ENCODE measurements at regions not wholly inside any gene's neighbourhood (a gene's known extent, or its start where the extent isn't known, plus 50 kb on each side); places are given as distances from the start of the nearest gene placed in this dataset.

DNA sequence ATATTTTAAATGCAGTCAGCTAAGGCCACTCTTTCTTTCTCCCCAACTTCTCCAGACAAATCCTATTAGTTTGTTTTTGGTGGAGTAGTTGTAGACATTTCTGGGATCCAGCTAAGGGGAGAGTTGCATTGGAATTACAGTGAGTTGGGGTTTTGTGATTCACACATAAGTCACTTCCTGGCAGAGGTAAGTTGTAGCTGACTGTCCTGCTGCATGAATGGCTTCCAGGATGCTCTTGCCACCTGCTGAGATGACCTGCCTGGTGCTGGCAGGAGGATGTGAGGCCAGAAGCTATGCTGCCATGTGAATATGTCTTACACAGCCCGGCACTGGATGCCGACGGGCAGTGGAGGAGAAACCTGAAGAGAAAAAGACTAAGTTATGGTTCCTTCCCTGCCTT lies 243.7 kb downstream of the TDRD15 start:
- H3K27ac ChIP-seq, result no peak overlapping the region
- H3K9me3 ChIP-seq, result no peaks in the 10 kb centered on the region
- WGBS, 5 donors, result 93 to 96% (median 94%) methylated on average over 3 of the region's 3 CpGs
- DNase-seq, result no peak
- no peaks in the 10 kb centered on the region for H3K4me1 ChIP-seq
- TF ChIP-seq POLR2AphosphoS5 (IDR thresholded peaks at IDR 0.05), result no peak
- no peak for TF ChIP-seq EP300 (IDR thresholded peaks at IDR 0.05)
- TF ChIP-seq POLR2A (IDR thresholded peaks at IDR 0.05), result no peak
- TF ChIP-seq CTCF (IDR thresholded peaks at IDR 0.05), result no peak
- H3K36me3 ChIP-seq, result no peaks in the 10 kb centered on the region
- intact Hi-C loops (cut with DNase I; ENCODE audit: low total_unique reads), result no loop called here
- H3K4me3 ChIP-seq, result no peak overlapping the region
- H3K27me3 ChIP-seq, result peaks cover 0 to 4% (median 0%) of the 10 kb centered on the region in 3 donors

GRCh38 chr2:21369787-21370186 lies 246.0 kb downstream of the TDRD15 start:
- no peak for DNase-seq
- no peaks in the 10 kb centered on the region for H3K36me3 ChIP-seq
- H3K9me3 ChIP-seq, result no peaks in the 10 kb centered on the region
- H3K27ac ChIP-seq, result no peak overlapping the region
- WGBS, 5 donors, result 76 to 94% (median 84%) methylated on average over 2 of the region's 2 CpGs
- no peak overlapping the region for H3K4me3 ChIP-seq
- peaks cover 0 to 5% (median 0%) of the 10 kb centered on the region in 3 donors for H3K27me3 ChIP-seq
- intact Hi-C loops (cut with DNase I; ENCODE audit: low total_unique reads), result no loop called here
- H3K4me1 ChIP-seq, result no peaks in the 10 kb centered on the region
- TF ChIP-seq CTCF (IDR thresholded peaks at IDR 0.05) (no peak), POLR2AphosphoS5 (IDR thresholded peaks at IDR 0.05) (no peak), POLR2A (IDR thresholded peaks at IDR 0.05) (no peak), EP300 (IDR thresholded peaks at IDR 0.05) (no peak)

- no peak for DNase-seq
- TF ChIP-seq POLR2A (IDR thresholded peaks at IDR 0.05), result no peak
- TF ChIP-seq EP300 (IDR thresholded peaks at IDR 0.05), result no peak
- no peak for TF ChIP-seq CTCF (IDR thresholded peaks at IDR 0.05)
- no peak for TF ChIP-seq POLR2AphosphoS5 (IDR thresholded peaks at IDR 0.05)
- no peak overlapping the region for H3K27ac ChIP-seq
- H3K27me3 ChIP-seq, result peaks cover 0 to 5% (median 0%) of the 10 kb centered on the region in 3 donors
- H3K9me3 ChIP-seq, result no peaks in the 10 kb centered on the region
- 76 to 83% (median 78%) methylated on average over 5 of the region's 5 CpGs for WGBS, 5 donors
- intact Hi-C loops (cut with DNase I; ENCODE audit: low total_unique reads), result no loop called here
- H3K4me1 ChIP-seq, result no peaks in the 10 kb centered on the region
- H3K36me3 ChIP-seq, result no peaks in the 10 kb centered on the region
- no peak overlapping the region for H3K4me3 ChIP-seq
These were observed 247.8 kb downstream of the TDRD15 start for GRCh38 chr2:21371499-21372003.

DNA sequence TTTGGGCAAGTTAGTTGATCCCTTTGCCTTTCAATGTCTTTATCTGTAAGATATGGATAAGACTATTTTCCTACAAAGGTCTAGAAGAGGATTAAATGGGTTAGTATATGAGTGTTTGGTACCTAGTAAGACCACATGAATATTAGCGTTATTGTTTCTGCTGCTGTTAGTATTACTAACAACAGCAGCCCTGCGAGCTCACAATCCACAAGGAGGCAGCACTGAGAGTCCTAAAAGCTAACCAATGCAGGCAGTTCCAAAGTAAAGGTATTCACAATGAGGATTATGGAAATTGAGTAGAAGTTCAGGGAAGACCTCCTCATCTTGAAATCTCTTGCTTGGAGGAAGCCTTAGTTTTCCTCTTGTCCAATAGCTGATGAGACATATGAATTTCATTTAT lies 248.9 kb downstream of the TDRD15 start:
- Histone ChIP-seq H3K27ac (no peak overlapping the region), H3K27me3 (peaks cover 0 to 5% (median 0%) of the 10 kb centered on the region in 3 donors), H3K36me3 (no peaks in the 10 kb centered on the region), H3K4me1 (no peaks in the 10 kb centered on the region), H3K9me3 (no peaks in the 10 kb centered on the region), H3K4me3 (no peak overlapping the region)
- peak in 1 of 7 experiments; percentile 5 for TF ChIP-seq CTCF (IDR thresholded peaks at IDR 0.05)
- no peak for TF ChIP-seq EP300 (IDR thresholded peaks at IDR 0.05)
- 52 to 68% (median 65%) methylated on average over 2 of the region's 2 CpGs for WGBS, 5 donors
- intact Hi-C loops (cut with DNase I; ENCODE audit: low total_unique reads), result no loop called here
- DNase-seq, result peak in 1 of 2 donors; percentile 15
